ENCODE measurements at regions not wholly inside any gene's neighbourhood (a gene's known extent, or its start where the extent isn't known, plus 50 kb on each side); places are given as distances from the start of the nearest gene placed in this dataset.
A peak's percentile ranks its signal among the peaks of the same experiment; 100 is the strongest.
"Not testable (repeated sequence)": the region's sequence is repeated elsewhere in the genome, so short reads cannot be mapped to it uniquely, and the experiment has no call there.

- DNase-seq: no peak
Measured at GRCh38 chr1:100791586-100791985, 72.0 kb downstream of the VCAM1 start.

- no peak for DNase-seq
Measured at GRCh38 chr1:100793659-100794058, 74.1 kb downstream of the VCAM1 start.

- DNase-seq: peak; percentile 76
Measured at GRCh38 chr1:100794748-100795645, 75.5 kb downstream of the VCAM1 start.

GRCh38 chr1:100795646-100795985 lies 76.1 kb downstream of the VCAM1 start:
- DNase-seq: no peak

GRCh38 chr1:100796046-100796445 lies 76.5 kb downstream of the VCAM1 start:
- DNase-seq: no peak

- DNase-seq: no peak
Measured at GRCh38 chr1:100799548-100799947, 80.0 kb downstream of the VCAM1 start.

GRCh38 chr1:100799954-100800612 lies 80.5 kb downstream of the VCAM1 start:
- peak; percentile 46 for DNase-seq

- DNase-seq: not testable (repeated sequence)
Measured at GRCh38 chr1:100801256-100801655, 81.7 kb downstream of the VCAM1 start.

GRCh38 chr1:100803280-100803679 lies 83.7 kb downstream of the VCAM1 start:
- not testable (repeated sequence) for DNase-seq

- DNase-seq: no peak
Measured at GRCh38 chr1:100806601-100807000, 87.1 kb downstream of the VCAM1 start.

- DNase-seq: peak; percentile 42
Measured at GRCh38 chr1:100810360-100810759, 84.3 kb downstream of the EXTL2 start.

GRCh38 chr1:100811808-100812207 lies 82.8 kb downstream of the EXTL2 start:
- peak; percentile 64 for DNase-seq

GRCh38 chr1:100814938-100815337 lies 79.7 kb downstream of the EXTL2 start:
- DNase-seq: not testable (repeated sequence)

- no peak for DNase-seq
Measured at GRCh38 chr1:100816049-100816448, 78.6 kb downstream of the EXTL2 start.

GRCh38 chr1:100820195-100820594 lies 74.4 kb downstream of the EXTL2 start:
- DNase-seq: not testable (repeated sequence)

- DNase-seq: not testable (repeated sequence)
Measured at GRCh38 chr1:100821919-100822318, 72.7 kb downstream of the EXTL2 start.

Data from fibroblast of skin of right biceps (primary cell).